ENCODE measurements at regions not wholly inside any gene's neighbourhood (a gene's known extent, or its start where the extent isn't known, plus 50 kb on each side); places are given as distances from the start of the nearest gene placed in this dataset.

GRCh38 chr14:84825481-84826251 lies 704.3 kb upstream of the FLRT2 start:
- ChIA-PET CTCF (no interaction called here), POLR2A (no interaction called here)
- Histone ChIP-seq H3K36me3 (ENCODE audit: control insufficient read depth in 2 of 2, extremely low read depth in 1 of 2, insufficient read depth in 2 of 2, low read length in 2 of 2) (no peaks in the 10 kb centered on the region), H3K9ac (replicated peaks; ENCODE audit: extremely low read depth, insufficient read depth, low read length) (no peak overlapping the region), H3K4me2 (ENCODE audit: insufficient read depth, low read length) (no peak overlapping the region), H3K27me3 (ENCODE audit: control insufficient read depth in 2 of 2, insufficient read depth in 2 of 2, low read length in 2 of 2) (no peaks in the 10 kb centered on the region), H2AFZ (ENCODE audit: low read depth, low read length) (no peak overlapping the region), H3K9me3 (replicated peaks; ENCODE audit: control insufficient read depth, insufficient read depth, low read length) (no peaks in the 10 kb centered on the region), H3K4me3 (replicated peaks in 1 of 3; ENCODE audit: insufficient read depth in 1 of 3, low read depth in 1 of 3, low read length in 3 of 3) (no peak overlapping the region), H3K4me1 (ENCODE audit: control insufficient read depth, extremely low read depth, insufficient read depth, low read length) (no peaks in the 10 kb centered on the region), H3K79me2 (ENCODE audit: control insufficient read depth, insufficient read depth, low read length) (no peaks in the 10 kb centered on the region), H4K20me1 (replicated peaks; ENCODE audit: control insufficient read depth, extremely low read depth, insufficient read depth, low read length) (no peaks in the 10 kb centered on the region), H3K27ac (ENCODE audit: insufficient read depth, low read depth, low read length) (no peak overlapping the region), H3K9me1 (replicated peaks; ENCODE audit: control insufficient read depth, extremely low read depth, insufficient read depth, low read length) (no peaks in the 10 kb centered on the region)
- TF ChIP-seq POLR2A (IDR thresholded peaks at IDR 0.05; ENCODE audit: low read depth, low read length), result no peak
- no peak for TF ChIP-seq CTCF (IDR thresholded peaks at IDR 0.05; ENCODE audit: extremely low read depth in 1 of 2, insufficient read depth in 1 of 2, low read depth in 1 of 2, low read length in 2 of 2)
- peak; percentile 10 for TF ChIP-seq FOS (IDR thresholded peaks at IDR 0.05; ENCODE audit: borderline replicate concordance, insufficient read depth, low read length)
- TF ChIP-seq EZH2 (IDR thresholded peaks at IDR 0.05; ENCODE audit: borderline replicate concordance, low read depth, low read length, severe bottlenecking), result no peak
- TF ChIP-seq MAX (IDR thresholded peaks at IDR 0.05; ENCODE audit: insufficient read depth, insufficient read length), result no peak
- no peak for TF ChIP-seq MYC (IDR thresholded peaks at IDR 0.05; ENCODE audit: low read depth, low read length)
- intact Hi-C loops (cut with micrococcal nuclease), result no loop called here
- no peak for DNase-seq (ENCODE audit: low read depth, low spot score)
- FAIRE-seq, result no peak
- BruUV-seq (replicated peaks), result no TSS peak
- dilution Hi-C loops (cut with MboI; ENCODE audit: extremely low pct_ligation_motif_present, low sequenced_read_pairs), result no loop called here
